K562 (cell line): ENCODE measurements at regions not wholly inside any gene's neighbourhood (a gene's known extent, or its start where the extent isn't known, plus 50 kb on each side); places are given as distances from the start of the nearest gene placed in this dataset.

Experiments
- ELF1 ChIP-seq: fragments of 200-800 bp; sonication (Bioruptor generic); IDR thresholded peaks from 2 replicates; pipeline ENCODE4 v1.6.1; 2016; ENCODE audit warnings: missing genetic modification characterization, missing compliant biosample characterization
- MTA3 ChIP-seq: fragments of 450-650 bp; formaldehyde crosslinking; IDR thresholded peaks from 2 replicates; pipeline ENCODE4 v1.6.1; 2017; ENCODE audit warnings: mild to moderate bottlenecking, borderline replicate concordance
- MYC ChIP-seq, 2 experiments: fragments of 250-450 bp in 1 of 2; sonication (Bioruptor Pico) in 1 of 2; IDR thresholded peaks; 2 replicates each; pipeline versions ENCODE4 v1.5.1 to v1.6.1; 2012 to 2021; ENCODE audit warnings: low read depth in 2 of 2, borderline replicate concordance in 1 of 2, improper control_type of control experiment in 1 of 2, low read length in 1 of 2, mild to moderate bottlenecking in 1 of 2, moderate library complexity in 1 of 2
- POLR2A ChIP-seq: fragments of 450-650 bp; conservative IDR thresholded peaks from 2 replicates; pipeline ENCODE4 v1.6.1; 2016
- TCF7L2 ChIP-seq: fragments of 150-350 bp; IDR thresholded peaks from 2 replicates; pipeline ENCODE4 v1.6.1; 2016; ENCODE audit warnings: low read depth, mild to moderate bottlenecking, low read length, moderate library complexity
- TF ChIP-seq, protein P1 (sequence below): sonication (generic); formaldehyde crosslinking; IDR thresholded peaks from 2 replicates; pipeline ENCODE4 v1.8.1; 2023; ENCODE audit warnings: mild to moderate bottlenecking, missing genetic modification reagents, moderate library complexity

DNA sequence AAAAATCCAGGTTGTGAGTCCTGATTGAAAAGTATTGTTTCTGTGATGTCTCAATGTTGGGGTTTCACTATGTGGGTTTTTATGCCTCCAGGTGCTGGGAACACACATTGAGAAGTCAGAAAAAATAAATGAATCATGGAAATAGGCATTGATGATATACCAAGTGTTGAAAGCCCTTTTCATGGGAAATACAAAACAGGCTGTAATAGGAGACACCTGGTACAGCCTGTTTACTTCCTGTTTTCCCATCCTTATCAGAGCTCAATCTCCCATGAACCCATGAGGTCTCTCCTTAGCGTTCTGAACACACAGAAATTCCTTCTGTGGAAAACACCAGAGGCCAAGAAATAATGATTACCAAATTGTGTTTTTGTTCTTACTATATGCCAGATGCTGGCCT, 106.3 kb upstream of the BOD1L1 start:
- TF ChIP-seq ELF1 (tag) (no peak), MYC (IDR thresholded peaks at IDR 0.05; ENCODE audit: low read depth, low read length) (no peak), MYC (CRISPR knock-in tag; IDR thresholded peaks at IDR 0.05; ENCODE audit: borderline replicate concordance, low read depth) (no peak), MTA3 (no peak), POLR2A (no peak), TCF7L2 (no peak)
- TF ChIP-seq, protein P1, sequence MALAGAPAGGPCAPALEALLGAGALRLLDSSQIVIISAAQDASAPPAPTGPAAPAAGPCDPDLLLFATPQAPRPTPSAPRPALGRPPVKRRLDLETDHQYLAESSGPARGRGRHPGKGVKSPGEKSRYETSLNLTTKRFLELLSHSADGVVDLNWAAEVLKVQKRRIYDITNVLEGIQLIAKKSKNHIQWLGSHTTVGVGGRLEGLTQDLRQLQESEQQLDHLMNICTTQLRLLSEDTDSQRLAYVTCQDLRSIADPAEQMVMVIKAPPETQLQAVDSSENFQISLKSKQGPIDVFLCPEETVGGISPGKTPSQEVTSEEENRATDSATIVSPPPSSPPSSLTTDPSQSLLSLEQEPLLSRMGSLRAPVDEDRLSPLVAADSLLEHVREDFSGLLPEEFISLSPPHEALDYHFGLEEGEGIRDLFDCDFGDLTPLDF (CRISPR knock-in tag) = no peak
